HG03095 (cell line): ENCODE measurements at regions not wholly inside any gene's neighbourhood (a gene's known extent, or its start where the extent isn't known, plus 50 kb on each side); places are given as distances from the start of the nearest gene placed in this dataset.

Source experiments
- ATAC-seq: cut with Tn5 transposase; IDR thresholded peaks from one replicate; pipeline ENCODE4 v1.9.1; 2021; ENCODE audit warnings: moderate library complexity; ENCODE audit not compliant: unreplicated experiment

- ATAC-seq = no peak
Observed at GRCh38 chr4:108567831-108568230, 52.5 kb upstream of the RPL34 start.

- no peak for ATAC-seq
Observed at GRCh38 chr4:108561116-108561515, 59.3 kb upstream of the RPL34 start.

- ATAC-seq = no peak
Observed at GRCh38 chr4:108560616-108561015, 59.8 kb upstream of the RPL34 start.

- ATAC-seq = no peak
Observed at GRCh38 chr4:108559911-108560310, 60.5 kb upstream of the RPL34 start.

GRCh38 chr4:108559068-108559793 is 61.1 kb upstream of the RPL34 start:
- ATAC-seq = no peak

- peak; percentile 85 for ATAC-seq
Observed at GRCh38 chr4:108556588-108557200, 63.7 kb upstream of the RPL34 start.

GRCh38 chr4:108556166-108556565 is 64.2 kb upstream of the RPL34 start:
- ATAC-seq = no peak

GRCh38 chr4:108555701-108556100 is 64.7 kb upstream of the RPL34 start:
- no peak for ATAC-seq

- no peak for ATAC-seq
Observed at GRCh38 chr4:108547682-108548081, 72.7 kb upstream of the RPL34 start.

GRCh38 chr4:108546728-108547127 is 73.6 kb upstream of the RPL34 start:
- no peak for ATAC-seq

- ATAC-seq = no peak
Observed at GRCh38 chr4:108544481-108544880, 75.9 kb upstream of the RPL34 start.

- no peak for ATAC-seq
Observed at GRCh38 chr4:108543359-108543968, 76.9 kb upstream of the RPL34 start.

GRCh38 chr4:108540536-108540935 is 79.8 kb upstream of the RPL34 start:
- ATAC-seq = no peak

GRCh38 chr4:108536577-108536976 is 83.8 kb upstream of the RPL34 start:
- ATAC-seq = no peak

GRCh38 chr4:108535757-108536156 is 84.6 kb upstream of the RPL34 start:
- no peak for ATAC-seq

GRCh38 chr4:108533876-108534275 is 86.5 kb upstream of the RPL34 start:
- ATAC-seq = no peak

- ATAC-seq = no peak
Observed at GRCh38 chr4:108533245-108533844, 87.0 kb upstream of the RPL34 start.

- no peak for ATAC-seq
Observed at GRCh38 chr4:108532738-108533137, 87.6 kb upstream of the RPL34 start.

GRCh38 chr4:108532187-108532586 is 88.2 kb upstream of the RPL34 start:
- ATAC-seq = no peak

GRCh38 chr4:108531461-108531860 is 88.9 kb upstream of the RPL34 start:
- ATAC-seq = no peak

- no peak for ATAC-seq
Observed at GRCh38 chr4:108529984-108530905, 90.1 kb upstream of the RPL34 start.
